GM10266 (cell line): ENCODE measurements at regions not wholly inside any gene's neighbourhood (a gene's known extent, or its start where the extent isn't known, plus 50 kb on each side); places are given as distances from the start of the nearest gene placed in this dataset.
A peak's percentile ranks its signal among the peaks of the same experiment; 100 is the strongest.

Experiments
- DNase-seq: peaks from one replicate; pipeline ENCODE4 v3.0.0; 2012; ENCODE audit errors: extremely low spot score
- CTCF ChIP-seq: IDR thresholded peaks from 2 replicates; pipeline ENCODE4 v1.5.1; 2012; ENCODE audit warnings: mild to moderate bottlenecking, low read depth; ENCODE audit not compliant: control insufficient read depth, insufficient read depth; ENCODE audit errors: missing control alignments

GRCh38 chr2:126444512-126444911, 211.4 kb upstream of the GYPC start:
- TF ChIP-seq CTCF = no peak
- DNase-seq = no peak

GRCh38 chr2:126446106-126446695, 209.8 kb upstream of the GYPC start:
- DNase-seq = no peak
- TF ChIP-seq CTCF = no peak

GRCh38 chr2:126448611-126449010, 207.3 kb upstream of the GYPC start:
- TF ChIP-seq CTCF = no peak
- DNase-seq = no peak

GRCh38 chr2:126449677-126450076, 206.3 kb upstream of the GYPC start:
- TF ChIP-seq CTCF = no peak
- no peak for DNase-seq

- DNase-seq = no peak
- no peak for TF ChIP-seq CTCF
These were observed 191.9 kb upstream of the GYPC start for GRCh38 chr2:126463892-126464674.

GRCh38 chr2:126467367-126468054, 188.4 kb upstream of the GYPC start:
- no peak for TF ChIP-seq CTCF
- DNase-seq = peak; percentile 11

GRCh38 chr2:126475031-126475430, 180.9 kb upstream of the GYPC start:
- DNase-seq = no peak
- no peak for TF ChIP-seq CTCF
